ENCODE measurements at regions not wholly inside any gene's neighbourhood (a gene's known extent, or its start where the extent isn't known, plus 50 kb on each side); places are given as distances from the start of the nearest gene placed in this dataset.

DNA sequence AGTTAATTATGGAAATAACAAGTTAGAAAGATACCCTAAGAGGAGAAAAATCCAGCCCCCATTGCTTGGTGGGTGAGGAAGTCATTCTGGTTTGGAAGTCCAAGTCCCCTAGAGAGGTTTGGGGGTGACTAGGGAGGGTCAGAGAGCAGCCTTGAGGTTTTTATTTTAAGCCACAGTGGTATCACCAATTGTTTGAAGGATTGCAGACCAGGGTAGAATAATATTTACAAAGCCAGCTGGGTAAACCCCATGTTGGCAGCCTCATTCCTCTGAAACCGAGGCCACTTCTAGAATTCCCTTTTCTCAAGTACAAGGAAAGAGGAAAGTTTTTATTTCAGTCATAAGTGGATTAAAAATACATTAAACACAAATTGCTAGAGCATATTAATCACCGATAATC, 99.7 kb downstream of the TMEM170B start:
- no peak for TF ChIP-seq EZH2 (IDR thresholded peaks at IDR 0.05; ENCODE audit: borderline replicate concordance)
- no peaks in the 10 kb centered on the region for H3K36me3 ChIP-seq (replicated peaks; ENCODE audit: insufficient read depth, low read depth)
- no peak for DNase-seq (ENCODE audit: low spot score)
- no peak overlapping the region for H3K4me2 ChIP-seq
- H3K27ac ChIP-seq, result no peak overlapping the region
- H4K20me1 ChIP-seq (ENCODE audit: insufficient read depth, poor library complexity, severe bottlenecking), result no peaks in the 10 kb centered on the region
- H3K4me1 ChIP-seq (ENCODE audit: insufficient read depth), result peaks cover 3% of the 10 kb centered on the region
- H3K9me3 ChIP-seq (ENCODE audit: low read depth), result no peaks in the 10 kb centered on the region
- H3K9me2 ChIP-seq (replicated peaks; ENCODE audit: insufficient read depth), result no peaks in the 10 kb centered on the region
- H2AFZ ChIP-seq, result no peak overlapping the region
- 77% methylated on average over 2 of the region's 2 CpGs for WGBS (ENCODE audit: low lambda C conversion rate, missing lambda C conversion rate)
- no peaks in the 10 kb centered on the region for H3K27me3 ChIP-seq
- H3K79me2 ChIP-seq, result no peaks in the 10 kb centered on the region
- no peak overlapping the region for H3K4me3 ChIP-seq

DNA sequence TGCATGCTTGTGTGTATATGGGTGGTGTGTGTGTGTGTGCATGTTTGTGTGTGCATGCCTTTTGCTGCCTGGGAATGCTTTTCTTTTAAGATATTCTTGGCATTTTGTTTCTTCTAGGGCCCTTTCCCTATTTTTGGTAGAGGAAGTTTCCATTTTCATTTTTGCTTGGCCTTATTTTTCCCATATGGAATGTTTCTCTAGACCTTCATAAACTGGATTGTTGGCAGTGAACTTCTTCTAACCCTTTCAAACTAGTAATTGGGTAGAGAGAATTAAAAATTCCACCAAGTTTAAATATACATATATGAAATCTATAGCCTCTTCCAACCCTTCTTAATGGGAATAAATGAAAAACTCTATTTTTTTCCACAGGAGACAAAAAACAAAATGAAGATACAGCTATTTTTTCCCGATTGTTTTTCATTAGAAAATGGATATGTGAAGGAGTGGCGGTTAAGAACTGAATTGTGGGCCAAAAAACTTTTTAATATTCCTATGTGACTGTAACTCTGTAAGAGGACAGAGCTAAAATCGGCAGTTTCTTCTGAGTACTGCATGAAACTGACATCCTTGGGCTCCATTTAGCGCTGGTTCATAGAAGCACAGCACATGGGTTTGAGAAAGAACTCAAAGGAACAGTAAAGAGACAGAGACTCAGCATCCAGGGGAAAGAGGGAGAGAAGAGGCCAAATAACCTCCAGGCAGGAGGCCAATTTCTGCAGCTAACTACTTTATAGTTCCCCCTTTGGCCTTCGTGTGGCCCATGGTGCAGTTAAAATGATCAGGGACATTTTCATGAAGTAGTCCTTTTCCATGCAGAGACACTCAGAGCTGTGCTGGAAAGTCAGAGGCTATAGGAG, 102.1 kb downstream of the TMEM170B start:
- Histone ChIP-seq H3K27ac (no peak overlapping the region), H3K4me2 (no peak overlapping the region), H3K4me3 (no peak overlapping the region), H3K79me2 (no peaks in the 10 kb centered on the region), H4K20me1 (ENCODE audit: insufficient read depth, poor library complexity, severe bottlenecking) (no peaks in the 10 kb centered on the region), H3K9me3 (ENCODE audit: low read depth) (no peaks in the 10 kb centered on the region), H3K36me3 (replicated peaks; ENCODE audit: insufficient read depth, low read depth) (no peaks in the 10 kb centered on the region), H3K4me1 (ENCODE audit: insufficient read depth) (no peaks in the 10 kb centered on the region), H3K27me3 (no peaks in the 10 kb centered on the region), H3K9me2 (replicated peaks; ENCODE audit: insufficient read depth) (no peaks in the 10 kb centered on the region), H2AFZ (no peak overlapping the region)
- TF ChIP-seq, protein P1, sequence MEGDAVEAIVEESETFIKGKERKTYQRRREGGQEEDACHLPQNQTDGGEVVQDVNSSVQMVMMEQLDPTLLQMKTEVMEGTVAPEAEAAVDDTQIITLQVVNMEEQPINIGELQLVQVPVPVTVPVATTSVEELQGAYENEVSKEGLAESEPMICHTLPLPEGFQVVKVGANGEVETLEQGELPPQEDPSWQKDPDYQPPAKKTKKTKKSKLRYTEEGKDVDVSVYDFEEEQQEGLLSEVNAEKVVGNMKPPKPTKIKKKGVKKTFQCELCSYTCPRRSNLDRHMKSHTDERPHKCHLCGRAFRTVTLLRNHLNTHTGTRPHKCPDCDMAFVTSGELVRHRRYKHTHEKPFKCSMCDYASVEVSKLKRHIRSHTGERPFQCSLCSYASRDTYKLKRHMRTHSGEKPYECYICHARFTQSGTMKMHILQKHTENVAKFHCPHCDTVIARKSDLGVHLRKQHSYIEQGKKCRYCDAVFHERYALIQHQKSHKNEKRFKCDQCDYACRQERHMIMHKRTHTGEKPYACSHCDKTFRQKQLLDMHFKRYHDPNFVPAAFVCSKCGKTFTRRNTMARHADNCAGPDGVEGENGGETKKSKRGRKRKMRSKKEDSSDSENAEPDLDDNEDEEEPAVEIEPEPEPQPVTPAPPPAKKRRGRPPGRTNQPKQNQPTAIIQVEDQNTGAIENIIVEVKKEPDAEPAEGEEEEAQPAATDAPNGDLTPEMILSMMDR (IDR thresholded peaks at IDR 0.05; ENCODE audit: poor library complexity), result no peak
- TF ChIP-seq EZH2 (IDR thresholded peaks at IDR 0.05; ENCODE audit: borderline replicate concordance) (no peak), EZH2phosphoT487 (IDR thresholded peaks at IDR 0.05; ENCODE audit: low read depth, severe bottlenecking, unreplicated experiment) (no peak)
- no peak for DNase-seq (ENCODE audit: low spot score)
- 92% methylated on average over 5 of the region's 5 CpGs for WGBS (ENCODE audit: low lambda C conversion rate, missing lambda C conversion rate)

DNA sequence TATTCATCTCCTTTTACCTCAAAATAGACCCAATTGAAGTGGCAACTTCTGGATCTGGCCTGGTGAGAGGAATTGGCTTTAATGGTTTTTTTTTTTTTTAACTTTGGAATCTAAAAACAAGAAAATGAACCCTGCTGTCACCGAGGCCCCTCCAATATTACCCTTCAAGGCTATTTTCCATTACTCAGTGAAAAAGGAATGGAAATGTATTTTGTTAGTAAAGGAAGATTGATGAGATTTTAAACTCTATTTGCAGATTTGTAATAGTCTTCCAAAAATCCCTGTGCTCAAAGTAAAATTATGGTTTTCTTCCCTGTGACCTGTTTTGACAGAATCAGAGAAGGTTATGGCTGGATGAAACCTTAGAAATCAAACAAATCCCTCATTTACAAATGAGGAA, 102.9 kb downstream of the TMEM170B start:
- DNase-seq (ENCODE audit: low spot score), result no peak
- H3K9me3 ChIP-seq (ENCODE audit: low read depth), result no peaks in the 10 kb centered on the region
- H3K36me3 ChIP-seq (replicated peaks; ENCODE audit: insufficient read depth, low read depth), result no peaks in the 10 kb centered on the region
- WGBS (ENCODE audit: low lambda C conversion rate, missing lambda C conversion rate), result 78% methylated on average over 1 of the region's 1 CpG
- TF ChIP-seq, protein P1 (IDR thresholded peaks at IDR 0.05; ENCODE audit: poor library complexity), result no peak
- TF ChIP-seq EZH2 (IDR thresholded peaks at IDR 0.05; ENCODE audit: borderline replicate concordance) (no peak), EZH2phosphoT487 (IDR thresholded peaks at IDR 0.05; ENCODE audit: low read depth, severe bottlenecking, unreplicated experiment) (no peak)
- no peaks in the 10 kb centered on the region for H3K4me1 ChIP-seq (ENCODE audit: insufficient read depth)
- no peaks in the 10 kb centered on the region for H4K20me1 ChIP-seq (ENCODE audit: insufficient read depth, poor library complexity, severe bottlenecking)
- no peaks in the 10 kb centered on the region for H3K27me3 ChIP-seq
- H3K9me2 ChIP-seq (replicated peaks; ENCODE audit: insufficient read depth), result no peaks in the 10 kb centered on the region
- H3K27ac ChIP-seq, result no peak overlapping the region
- H3K4me3 ChIP-seq, result no peak overlapping the region
- no peak overlapping the region for H3K4me2 ChIP-seq
- H3K79me2 ChIP-seq, result no peaks in the 10 kb centered on the region
- H2AFZ ChIP-seq, result no peak overlapping the region

DNA sequence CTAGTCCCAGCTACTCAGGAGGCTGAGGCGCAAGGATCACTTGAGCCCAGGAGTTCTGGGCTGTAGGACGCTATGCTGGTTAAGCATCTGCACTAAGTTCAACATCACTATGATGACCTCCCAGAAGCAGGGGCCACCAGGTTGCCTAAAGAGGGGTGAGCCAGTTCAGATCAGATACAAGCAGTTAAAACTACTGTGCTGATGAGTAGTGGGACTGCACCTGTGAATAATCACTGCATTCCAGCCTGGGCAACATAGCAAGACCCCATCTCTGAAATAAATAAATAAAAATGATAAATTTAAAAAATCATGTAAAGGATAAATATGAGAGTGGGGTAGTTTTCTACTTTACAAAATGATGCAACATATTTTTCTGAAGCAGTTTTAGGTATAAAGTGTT, 106.5 kb downstream of the TMEM170B start:
- Histone ChIP-seq H3K9me3 (ENCODE audit: low read depth) (no peaks in the 10 kb centered on the region), H3K36me3 (replicated peaks; ENCODE audit: insufficient read depth, low read depth) (no peaks in the 10 kb centered on the region), H3K4me2 (no peak overlapping the region), H3K9me2 (replicated peaks; ENCODE audit: insufficient read depth) (no peaks in the 10 kb centered on the region), H3K4me1 (ENCODE audit: insufficient read depth) (no peaks in the 10 kb centered on the region), H4K20me1 (ENCODE audit: insufficient read depth, poor library complexity, severe bottlenecking) (no peaks in the 10 kb centered on the region), H2AFZ (no peak overlapping the region), H3K79me2 (no peaks in the 10 kb centered on the region), H3K27ac (no peak overlapping the region), H3K27me3 (no peaks in the 10 kb centered on the region), H3K4me3 (no peak overlapping the region)
- WGBS (ENCODE audit: low lambda C conversion rate, missing lambda C conversion rate), result 96% methylated on average over 2 of the region's 2 CpGs
- TF ChIP-seq EZH2phosphoT487 (IDR thresholded peaks at IDR 0.05; ENCODE audit: low read depth, severe bottlenecking, unreplicated experiment), result no peak
- no peak for TF ChIP-seq EZH2 (IDR thresholded peaks at IDR 0.05; ENCODE audit: borderline replicate concordance)
- TF ChIP-seq, protein P1 (IDR thresholded peaks at IDR 0.05; ENCODE audit: poor library complexity), result no peak
- no peak for DNase-seq (ENCODE audit: low spot score)
